ENCODE measurements at regions not wholly inside any gene's neighbourhood (a gene's known extent, or its start where the extent isn't known, plus 50 kb on each side); places are given as distances from the start of the nearest gene placed in this dataset.

- no peak for TF ChIP-seq EZH2 (IDR thresholded peaks at IDR 0.05; ENCODE audit: borderline replicate concordance, low read length)
- TF ChIP-seq CTCF (conservative IDR thresholded peaks at IDR 0.05 in 1 of 2, IDR thresholded peaks at IDR 0.05 in 1 of 2; ENCODE audit: extremely low read depth in 1 of 2, insufficient read depth in 1 of 2, low read depth in 1 of 2, low read length in 2 of 2) = no peak
These were observed 100.7 kb upstream of the TNFSF4 start for GRCh38 chr1:173307845-173308244.

Measured in mammary epithelial cell (primary cell).